Eye (tissue), 1 donor: ENCODE measurements at regions not wholly inside any gene's neighbourhood (a gene's known extent, or its start where the extent isn't known, plus 50 kb on each side); places are given as distances from the start of the nearest gene placed in this dataset.

ENCODE experiments used
- DNase-seq: peaks from one replicate; pipeline ENCODE4 v3.0.0-alpha.2; 2015

GRCh38 chr1:25103164-25103795 is 129.0 kb downstream of the SYF2 start:
- DNase-seq, result peak; percentile 65

- DNase-seq, result no peak
These were observed 132.0 kb downstream of the SYF2 start for GRCh38 chr1:25100151-25100833.

- peak; percentile 70 for DNase-seq
These were observed 132.9 kb downstream of the SYF2 start for GRCh38 chr1:25099343-25099951.

GRCh38 chr1:25098717-25099116 is 133.6 kb downstream of the SYF2 start:
- peak; percentile 55 for DNase-seq

- DNase-seq, result no peak
These were observed 135.8 kb downstream of the SYF2 start for GRCh38 chr1:25096307-25097150.

- DNase-seq, result no peak
These were observed 136.6 kb downstream of the SYF2 start for GRCh38 chr1:25095635-25096200.

- no peak for DNase-seq
These were observed 137.3 kb downstream of the SYF2 start for GRCh38 chr1:25094995-25095394.

GRCh38 chr1:25094229-25094628 is 138.1 kb downstream of the SYF2 start:
- no peak for DNase-seq

- no peak for DNase-seq
These were observed 140.6 kb downstream of the SYF2 start for GRCh38 chr1:25091658-25092057.

GRCh38 chr1:25090707-25091422 is 141.4 kb downstream of the SYF2 start:
- DNase-seq, result no peak

GRCh38 chr1:25089772-25090171 is 142.5 kb downstream of the SYF2 start:
- no peak for DNase-seq

- no peak for DNase-seq
These were observed 143.4 kb downstream of the SYF2 start for GRCh38 chr1:25088946-25089345.

- DNase-seq, result no peak
These were observed 144.1 kb downstream of the SYF2 start for GRCh38 chr1:25088180-25088701.

- DNase-seq, result no peak
These were observed 145.7 kb downstream of the SYF2 start for GRCh38 chr1:25086518-25087079.

GRCh38 chr1:25084407-25084806 is 147.9 kb downstream of the SYF2 start:
- DNase-seq, result no peak

GRCh38 chr1:25083481-25084345 is 148.6 kb downstream of the SYF2 start:
- DNase-seq, result peak; percentile 69

- DNase-seq, result no peak
These were observed 149.3 kb downstream of the SYF2 start for GRCh38 chr1:25082995-25083394.

GRCh38 chr1:25082216-25082899 is 149.9 kb downstream of the SYF2 start:
- DNase-seq, result no peak

- DNase-seq, result no peak
These were observed 150.8 kb downstream of the SYF2 start for GRCh38 chr1:25081496-25081895.
